H7 (cell line): ENCODE measurements at regions not wholly inside any gene's neighbourhood (a gene's known extent, or its start where the extent isn't known, plus 50 kb on each side); places are given as distances from the start of the nearest gene placed in this dataset.
"Not testable (repeated sequence)": the region's sequence is repeated elsewhere in the genome, so short reads cannot be mapped to it uniquely, and the experiment has no call there.

Experiments used
- DNase-seq: peaks from one replicate; pipeline ENCODE4 v3.0.0; 2012
- H3K27me3 ChIP-seq: 2 replicates; pipeline ENCODE4 v1.6.0; 2011; ENCODE audit warnings: mild to moderate bottlenecking, low read length; ENCODE audit not compliant: control insufficient read depth, insufficient read depth
- H3K36me3 ChIP-seq: replicated peaks from 2 replicates; pipeline ENCODE4 v1.5.1; 2011; ENCODE audit warnings: low read length; ENCODE audit not compliant: control insufficient read depth, insufficient read depth
- H3K4me3 ChIP-seq: 2 replicates; pipeline ENCODE4 v1.5.1; 2011; ENCODE audit warnings: low read depth, mild to moderate bottlenecking, control low read depth, low read length, moderate library complexity; ENCODE audit not compliant: insufficient read depth

GRCh38 chr13:95411428-95412040, 110.3 kb upstream of the ABCC4 start:
- DNase-seq, result no peak
- Histone ChIP-seq H3K27me3 (no peaks in the 10 kb centered on the region), H3K4me3 (no peak overlapping the region), H3K36me3 (no peaks in the 10 kb centered on the region)

- DNase-seq, result no peak
- no peak overlapping the region for H3K4me3 ChIP-seq
- no peaks in the 10 kb centered on the region for H3K27me3 ChIP-seq
These were observed 117.7 kb upstream of the ABCC4 start for GRCh38 chr13:95418946-95419345.

DNA sequence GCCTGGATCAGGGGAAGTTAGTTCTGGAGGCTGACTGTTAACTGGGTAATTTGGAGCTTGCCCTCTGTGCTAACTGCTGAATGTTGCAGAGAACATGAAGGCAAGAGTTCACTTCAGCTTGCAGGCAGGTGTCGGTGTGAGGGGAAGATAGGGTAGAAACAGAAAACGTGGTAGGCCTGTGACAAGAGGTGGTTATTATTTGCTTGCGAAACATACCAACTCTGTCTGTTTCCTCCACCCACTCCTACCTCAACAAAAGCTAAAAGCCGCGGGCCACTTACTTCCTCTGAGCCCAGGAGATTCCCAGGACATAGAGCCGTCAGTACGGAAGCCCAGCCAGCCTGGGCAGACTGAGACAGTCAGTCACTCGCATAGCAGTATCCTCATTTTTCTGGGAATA, 119.2 kb upstream of the ABCC4 start:
- no peaks in the 10 kb centered on the region for H3K36me3 ChIP-seq
- H3K27me3 ChIP-seq, result no peaks in the 10 kb centered on the region
- no peak for DNase-seq
- H3K4me3 ChIP-seq, result no peak overlapping the region

More at GRCh38 chr13:95418946-95419345, 117.7 kb upstream of the ABCC4 start:
- H3K36me3 ChIP-seq, result no peaks in the 10 kb centered on the region

DNA sequence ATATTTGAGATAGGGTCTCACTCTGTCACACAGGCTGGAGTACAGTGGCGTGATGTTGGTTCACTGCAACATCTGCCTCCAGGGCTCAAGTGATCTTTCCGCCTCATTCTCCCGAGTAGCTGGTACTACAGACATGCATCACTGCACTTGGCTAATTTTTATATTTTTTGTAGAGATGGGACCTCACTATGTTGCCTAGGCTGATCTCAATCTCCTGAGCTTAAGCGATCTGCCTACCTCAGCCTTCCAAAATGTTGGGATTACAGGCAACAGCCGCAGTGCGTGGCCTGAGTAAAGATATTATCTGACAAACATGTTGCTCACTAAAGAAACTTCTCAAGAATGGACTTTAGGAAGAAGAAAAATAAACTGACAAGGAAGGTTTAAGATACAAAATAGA, 125.4 kb upstream of the ABCC4 start:
- Histone ChIP-seq H3K4me3 (no peak overlapping the region), H3K27me3 (no peaks in the 10 kb centered on the region), H3K36me3 (no peaks in the 10 kb centered on the region)
- DNase-seq, result no peak

GRCh38 chr13:95430525-95430924, 122.0 kb upstream of the CLDN10 start:
- not testable (repeated sequence) for H3K4me3 ChIP-seq, H3K36me3 ChIP-seq, H3K27me3 ChIP-seq, DNase-seq

DNA sequence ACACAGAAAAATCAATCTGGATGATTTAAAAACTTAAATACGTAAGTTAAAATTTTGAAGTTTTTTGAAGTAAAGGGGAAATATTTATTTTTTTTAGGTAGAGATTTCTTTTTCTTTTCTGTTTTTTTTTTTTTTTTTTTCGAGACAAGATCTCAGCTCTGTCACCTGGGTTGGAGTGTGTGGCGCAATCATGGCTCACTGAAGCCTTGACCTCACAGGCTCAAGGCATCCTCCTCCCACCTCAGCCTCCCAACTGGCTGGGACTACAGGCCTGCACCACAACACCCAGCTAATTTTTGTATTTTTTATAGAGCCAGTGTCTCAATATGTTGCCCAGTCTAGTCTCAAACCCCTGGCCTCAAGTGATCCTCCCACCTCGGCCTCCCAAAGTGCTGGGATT, 120.4 kb upstream of the CLDN10 start:
- no peaks in the 10 kb centered on the region for H3K36me3 ChIP-seq
- H3K4me3 ChIP-seq, result no peak overlapping the region
- H3K27me3 ChIP-seq, result no peaks in the 10 kb centered on the region
- DNase-seq, result no peak

GRCh38 chr13:95433537-95433936, 119.0 kb upstream of the CLDN10 start:
- H3K27me3 ChIP-seq, result no peaks in the 10 kb centered on the region
- DNase-seq, result no peak
- H3K36me3 ChIP-seq, result no peaks in the 10 kb centered on the region
- no peak overlapping the region for H3K4me3 ChIP-seq

GRCh38 chr13:95434111-95434510, 118.4 kb upstream of the CLDN10 start:
- Histone ChIP-seq H3K27me3 (no peaks in the 10 kb centered on the region), H3K4me3 (no peak overlapping the region), H3K36me3 (no peaks in the 10 kb centered on the region)
- DNase-seq, result no peak

GRCh38 chr13:95437561-95437960, 115.0 kb upstream of the CLDN10 start:
- Histone ChIP-seq H3K36me3 (no peaks in the 10 kb centered on the region), H3K4me3 (no peak overlapping the region), H3K27me3 (no peaks in the 10 kb centered on the region)
- DNase-seq, result no peak

- H3K36me3 ChIP-seq, result no peaks in the 10 kb centered on the region
- H3K27me3 ChIP-seq, result no peaks in the 10 kb centered on the region
- no peak overlapping the region for H3K4me3 ChIP-seq
- no peak for DNase-seq
These were observed 114.2 kb upstream of the CLDN10 start for GRCh38 chr13:95438297-95438696.

GRCh38 chr13:95440441-95441088, 112.0 kb upstream of the CLDN10 start:
- DNase-seq, result no peak
- no peaks in the 10 kb centered on the region for H3K36me3 ChIP-seq
- H3K27me3 ChIP-seq, result no peaks in the 10 kb centered on the region
- H3K4me3 ChIP-seq, result no peak overlapping the region

DNA sequence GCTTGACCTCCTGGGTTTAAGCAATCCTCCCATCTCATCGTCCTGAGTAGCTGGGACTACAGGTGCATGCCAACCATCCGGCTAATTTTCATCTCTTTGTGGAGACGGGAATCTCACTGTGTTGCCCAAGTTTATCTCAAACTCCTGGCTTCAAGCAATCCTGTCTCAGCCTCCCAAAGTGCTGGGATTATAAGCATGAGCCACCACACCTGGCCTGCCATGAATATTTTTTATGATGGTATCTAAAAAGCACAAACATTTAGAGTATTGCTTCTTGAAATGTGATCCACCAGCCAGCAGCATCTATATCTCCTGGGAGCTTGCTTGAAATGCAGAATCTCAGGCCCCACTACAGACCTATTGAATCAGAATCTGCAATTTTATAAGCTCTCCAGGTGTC, 111.2 kb upstream of the CLDN10 start:
- no peaks in the 10 kb centered on the region for H3K27me3 ChIP-seq
- no peaks in the 10 kb centered on the region for H3K36me3 ChIP-seq
- DNase-seq, result no peak

GRCh38 chr13:95444006-95444730, 108.4 kb upstream of the CLDN10 start:
- H3K36me3 ChIP-seq, result no peaks in the 10 kb centered on the region
- no peak overlapping the region for H3K4me3 ChIP-seq
- H3K27me3 ChIP-seq, result no peaks in the 10 kb centered on the region
- DNase-seq, result no peak

More for the DNA sequence above, 111.2 kb upstream of the CLDN10 start:
- no peak overlapping the region for H3K4me3 ChIP-seq

- H3K4me3 ChIP-seq, result no peak overlapping the region
- H3K36me3 ChIP-seq, result no peaks in the 10 kb centered on the region
- no peaks in the 10 kb centered on the region for H3K27me3 ChIP-seq
- DNase-seq, result no peak
These were observed 107.4 kb upstream of the CLDN10 start for GRCh38 chr13:95445131-95445530.

- H3K4me3 ChIP-seq, result no peak overlapping the region
- no peaks in the 10 kb centered on the region for H3K36me3 ChIP-seq
- no peaks in the 10 kb centered on the region for H3K27me3 ChIP-seq
- peak; percentile 51 for DNase-seq
These were observed 104.7 kb upstream of the CLDN10 start for GRCh38 chr13:95447814-95448213.
